ENCODE measurements at regions not wholly inside any gene's neighbourhood (a gene's known extent, or its start where the extent isn't known, plus 50 kb on each side); places are given as distances from the start of the nearest gene placed in this dataset.

DNA sequence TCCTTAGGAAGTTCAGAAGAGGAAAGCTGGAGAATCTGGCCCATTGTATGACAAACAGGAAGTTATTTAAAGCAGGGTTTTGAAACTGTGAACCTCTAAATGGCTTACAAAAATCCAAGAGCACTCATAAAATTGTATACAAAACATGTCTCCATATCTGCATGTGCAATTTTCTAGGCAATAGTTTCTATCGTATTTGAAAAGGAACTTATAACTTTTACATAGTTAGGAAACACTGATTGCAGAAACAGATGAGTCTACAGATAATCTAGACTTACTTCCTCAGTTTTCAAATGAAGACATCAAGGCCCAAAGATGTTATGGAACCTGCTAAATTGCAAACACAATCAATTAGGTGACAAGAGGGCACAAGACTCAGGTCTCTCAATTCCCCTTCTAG, 53.3 kb upstream of the ETV6 start:
- no peak overlapping the region for H2BK20ac ChIP-seq (ENCODE audit: low read depth, low read length, poor library complexity, severe bottlenecking)
- TF ChIP-seq, protein P1, sequence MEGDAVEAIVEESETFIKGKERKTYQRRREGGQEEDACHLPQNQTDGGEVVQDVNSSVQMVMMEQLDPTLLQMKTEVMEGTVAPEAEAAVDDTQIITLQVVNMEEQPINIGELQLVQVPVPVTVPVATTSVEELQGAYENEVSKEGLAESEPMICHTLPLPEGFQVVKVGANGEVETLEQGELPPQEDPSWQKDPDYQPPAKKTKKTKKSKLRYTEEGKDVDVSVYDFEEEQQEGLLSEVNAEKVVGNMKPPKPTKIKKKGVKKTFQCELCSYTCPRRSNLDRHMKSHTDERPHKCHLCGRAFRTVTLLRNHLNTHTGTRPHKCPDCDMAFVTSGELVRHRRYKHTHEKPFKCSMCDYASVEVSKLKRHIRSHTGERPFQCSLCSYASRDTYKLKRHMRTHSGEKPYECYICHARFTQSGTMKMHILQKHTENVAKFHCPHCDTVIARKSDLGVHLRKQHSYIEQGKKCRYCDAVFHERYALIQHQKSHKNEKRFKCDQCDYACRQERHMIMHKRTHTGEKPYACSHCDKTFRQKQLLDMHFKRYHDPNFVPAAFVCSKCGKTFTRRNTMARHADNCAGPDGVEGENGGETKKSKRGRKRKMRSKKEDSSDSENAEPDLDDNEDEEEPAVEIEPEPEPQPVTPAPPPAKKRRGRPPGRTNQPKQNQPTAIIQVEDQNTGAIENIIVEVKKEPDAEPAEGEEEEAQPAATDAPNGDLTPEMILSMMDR (conservative IDR thresholded peaks at IDR 0.05) = no peak
- WGBS (ENCODE audit: extremely low coverage, insufficient read length, low lambda C conversion rate) = no CpG with 5 or more reads among the region's 1 CpG
- no peak overlapping the region for H3K9ac ChIP-seq (ENCODE audit: extremely low read depth, insufficient read length, low read length)
- no peak overlapping the region for H3K4me3 Mint-ChIP-seq
- H3K18ac ChIP-seq (ENCODE audit: insufficient read length, low read depth, low read length) = no peak overlapping the region
- no peak overlapping the region for H4K8ac ChIP-seq (replicated peaks; ENCODE audit: insufficient read length, low read depth, low read length)
- H3K27ac Mint-ChIP-seq = no peak overlapping the region
- H2BK15ac ChIP-seq (ENCODE audit: low read depth, low read length) = no peak overlapping the region
- no peaks in the 10 kb centered on the region for H3K27me3 Mint-ChIP-seq (ENCODE audit: low read depth)
- H3K9me3 Mint-ChIP-seq = peaks cover 0 to 3% of the 10 kb centered on the region in 2 experiments; a peak in 2 of 5 replicates
- no peak overlapping the region for H3K4ac ChIP-seq (ENCODE audit: low read depth, low read length)
- no peak overlapping the region for H4K91ac ChIP-seq (ENCODE audit: insufficient read length, low read depth, low read length)
- H2AFZ ChIP-seq (ENCODE audit: low read length) = no peak overlapping the region
- no peaks in the 10 kb centered on the region for H3K79me2 ChIP-seq (ENCODE audit: insufficient read depth, low read length)
- no peak overlapping the region for H2AK5ac ChIP-seq (ENCODE audit: insufficient read length, low read length)
- no peak for DNase-seq
- H3K9me3 ChIP-seq (ENCODE audit: control insufficient read depth, low read depth, low read length) = no peaks in the 10 kb centered on the region
- H3K79me1 ChIP-seq (ENCODE audit: insufficient read depth, low read depth, low read length, poor library complexity, severe bottlenecking) = no peaks in the 10 kb centered on the region
- H2BK5ac ChIP-seq (ENCODE audit: insufficient read length, low read length) = no peak overlapping the region
- H2BK12ac ChIP-seq (ENCODE audit: insufficient read length, low read depth, low read length) = no peak overlapping the region
- H3K27ac ChIP-seq (ENCODE audit: insufficient read length, low read depth, low read length) = no peak overlapping the region
- H2BK120ac ChIP-seq (ENCODE audit: low read depth, low read length, poor library complexity, severe bottlenecking) = no peak overlapping the region
- no peak overlapping the region for H3T11ph ChIP-seq (ENCODE audit: low read length)
- no peak overlapping the region for H3K4me2 ChIP-seq (ENCODE audit: insufficient read depth, insufficient read length, low read length)
- no peak overlapping the region for H4K5ac ChIP-seq (ENCODE audit: insufficient read length, low read depth, low read length)
- H3K23me2 ChIP-seq (ENCODE audit: insufficient read length, low read depth, low read length, poor library complexity, severe bottlenecking) = no peaks in the 10 kb centered on the region
- H3K4me1 ChIP-seq (ENCODE audit: insufficient read depth, low read length) = peaks cover 5% of the 10 kb centered on the region; the same call in 1 of the 2 replicates
- no peak overlapping the region for H3K14ac ChIP-seq (ENCODE audit: insufficient read depth, low read length)
- no peaks in the 10 kb centered on the region for H4K20me1 ChIP-seq (ENCODE audit: control insufficient read depth, insufficient read depth, insufficient read length)
- H3K23ac ChIP-seq (ENCODE audit: insufficient read length, low read depth, low read length) = no peak overlapping the region
- H3K56ac ChIP-seq (ENCODE audit: insufficient read length, low read depth, low read length) = no peak overlapping the region
- peaks cover 18 to 19% of the 10 kb centered on the region in 2 experiments for H3K4me1 Mint-ChIP-seq
- peaks cover 0 to 10% (median 3%) of the 10 kb centered on the region in 3 experiments; a peak in 6 of 7 replicates for H3K36me3 Mint-ChIP-seq (ENCODE audit: insufficient read depth in 1 of 3, low read depth in 3 of 3)
- no peaks in the 10 kb centered on the region for H3K27me3 ChIP-seq (ENCODE audit: insufficient read depth, low read length)
